Spleen (tissue), 11 donors: ENCODE measurements at regions not wholly inside any gene's neighbourhood (a gene's known extent, or its start where the extent isn't known, plus 50 kb on each side); places are given as distances from the start of the nearest gene placed in this dataset.

Source experiments
- DNase-seq: peaks from one replicate; pipeline ENCODE4 v3.0.0-alpha.2; 2020
- H3K27ac ChIP-seq, 8 donors: fragments of 200-600 bp; sonication (generic) in 7 of 8; 1 replicate in 4 of 8; 2 replicates in 4 of 8; pipeline versions ENCODE4 v1.5.0 to v1.8.0; 2016 to 2021; ENCODE audit warnings: inconsistent platforms in 4 of 8, mild to moderate bottlenecking in 4 of 8, moderate library complexity in 1 of 8
- H3K27me3 ChIP-seq, 7 donors: fragments of 200-600 bp; sonication (generic) in 6 of 7; replicated peaks in 1 of 7; 1 replicate in 4 of 7; 2 replicates in 3 of 7; pipeline versions ENCODE4 v1.5.0 to v1.8.0; 2016 to 2021; ENCODE audit warnings: inconsistent platforms in 3 of 7, mild to moderate bottlenecking in 1 of 7
- H3K36me3 ChIP-seq, 6 donors: fragments of 200-600 bp; sonication (generic) in 5 of 6; 1 replicate in 4 of 6; 2 replicates in 2 of 6; pipeline versions ENCODE4 v1.5.0 to v1.8.0; 2016 to 2021; ENCODE audit warnings: inconsistent platforms in 2 of 6
- H3K4me1 ChIP-seq, 6 donors: fragments of 200-600 bp; sonication (generic) in 5 of 6; 1 replicate in 3 of 6; 2 replicates in 3 of 6; pipeline versions ENCODE4 v1.5.0 to v1.8.0; 2016 to 2021; ENCODE audit warnings: inconsistent platforms in 3 of 6
- H3K4me3 ChIP-seq, 8 donors: fragments of 200-600 bp; sonication (generic) in 7 of 8; 1 replicate in 4 of 8; 2 replicates in 4 of 8; pipeline versions ENCODE4 v1.5.0 to v1.8.0; 2016 to 2021; ENCODE audit warnings: inconsistent platforms in 4 of 8, mild to moderate bottlenecking in 4 of 8, moderate library complexity in 2 of 8
- H3K9me3 ChIP-seq, 8 donors: fragments of 200-600 bp; sonication (generic) in 7 of 8; 1 replicate in 4 of 8; 2 replicates in 4 of 8; pipeline versions ENCODE4 v1.5.0 to v1.8.0; 2016 to 2021; ENCODE audit warnings: inconsistent platforms in 4 of 8
- POLR2A ChIP-seq, 3 donors: fragments of 450-650 bp; IDR thresholded peaks; one replicate each; pipeline ENCODE4 v1.5.1; 2017; ENCODE audit warnings: antibody characterized with exemption in 3 of 3, mild to moderate bottlenecking in 1 of 3
- POLR2AphosphoS5 ChIP-seq, 3 donors: sonication (generic); formaldehyde crosslinking; IDR thresholded peaks; one replicate each; pipeline ENCODE4 v1.5.1; 2017; ENCODE audit warnings: antibody characterized with exemption in 3 of 3
- WGBS, 5 donors: extraction: QIAGEN DNeasy Blood & Tissue Kit in 3 of 5; methylation state at CpG; one replicate each; pipeline versions ENCODE4 v1.1.5 to v1.1.7; 2013 to 2018; 5-methylcytosine and 5-hydroxymethylcytosine counted together
- intact Hi-C: fragments of 100-400 bp; cut with DNase I; formaldehyde crosslinking; loops from one replicate; pipeline ENCODE4 v1.15.0; 2023; ENCODE audit warnings: low total_unique reads
- TF ChIP-seq, protein P1 (sequence below), 11 experiments: fragments of 200-600 bp in 7 of 11; fragments of 450-650 bp in 4 of 11; sonication (generic) in 4 of 11; IDR thresholded peaks in 8 of 11; conservative IDR thresholded peaks in 3 of 11; 1 replicate in 7 of 11; 2 replicates in 4 of 11; pipeline versions ENCODE4 v1.4.0 to v1.8.0; 2016 to 2021; ENCODE audit warnings: antibody characterized with exemption in 11 of 11, inconsistent platforms in 4 of 11, mild to moderate bottlenecking in 1 of 11
- donor health status: healthy with polysubstance abuse.
- donor health status: DM: no; HTN: no; CAD: no; lungs with moderate emphysema.
- donor health status: DM: no; HTN: no; CAD: no.
- donor health status: Bipolar disorder and iron deficiency.
- donor health status: healthy.
- donor health status: DM: no; HTN: no; CAD: no.
- donor health status: DM: yes; HTN: yes; CAD: no.

DNA sequence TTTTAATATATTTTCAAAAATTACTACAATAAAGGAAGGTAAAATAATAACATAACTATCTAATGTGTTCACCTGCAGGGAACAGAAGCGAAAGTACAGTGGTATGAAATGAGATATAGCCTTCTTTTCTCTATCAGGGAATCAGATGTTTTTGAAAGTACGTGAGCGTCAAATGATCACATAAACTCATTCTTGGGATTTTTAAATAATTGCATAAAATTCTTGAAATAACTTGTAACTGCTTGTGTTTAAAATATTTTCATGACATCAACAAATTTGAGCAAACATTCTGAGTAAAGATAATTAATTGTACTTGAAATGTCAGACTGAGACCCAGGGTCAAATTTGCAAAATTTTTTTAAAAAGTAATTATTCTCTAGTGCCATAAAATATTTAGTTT lies 193.5 kb upstream of the NEIL3 start:
- Histone ChIP-seq H3K36me3 (no peaks in the 10 kb centered on the region), H3K9me3 (peaks cover 0 to 32% (median 17%) of the 10 kb centered on the region in 8 donors), H3K4me3 (no peak overlapping the region), H3K27me3 (no peaks in the 10 kb centered on the region), H3K27ac (no peak overlapping the region), H3K4me1 (no peaks in the 10 kb centered on the region)
- intact Hi-C loops = no loop called here
- DNase-seq = no peak
- WGBS, 5 donors = 85 to 96% (median 89%) methylated on average over 3 of the region's 3 CpGs
- no peak for TF ChIP-seq POLR2AphosphoS5 (IDR thresholded peaks at IDR 0.05)

DNA sequence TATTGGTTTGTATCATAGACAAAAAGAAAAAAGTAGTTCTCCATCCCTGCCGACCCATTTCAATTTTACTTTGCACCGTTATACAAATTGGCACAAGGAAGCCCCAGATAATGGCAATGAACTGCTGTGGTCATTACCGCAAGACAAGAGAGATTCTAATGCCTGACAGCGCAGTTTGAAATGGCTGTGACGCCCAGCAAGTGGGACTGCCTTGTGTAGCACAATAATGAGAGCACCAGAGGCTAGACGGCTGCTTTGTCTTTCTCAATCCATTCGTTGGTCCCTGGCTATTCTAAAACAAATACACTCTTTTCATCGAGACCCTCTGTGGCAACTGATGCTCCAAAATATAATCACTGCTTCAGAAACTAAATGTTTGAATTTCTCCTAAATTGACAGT lies 192.4 kb upstream of the NEIL3 start:
- Histone ChIP-seq H3K27me3 (no peaks in the 10 kb centered on the region), H3K4me3 (no peak overlapping the region), H3K9me3 (peaks cover 0 to 26% (median 12%) of the 10 kb centered on the region in 8 donors), H3K27ac (no peak overlapping the region), H3K4me1 (no peaks in the 10 kb centered on the region), H3K36me3 (no peaks in the 10 kb centered on the region)
- intact Hi-C loops = no loop called here
- no peak for DNase-seq
- 55 to 69% (median 63%) methylated on average over 8 of the region's 8 CpGs for WGBS, 5 donors
- TF ChIP-seq, protein P1, sequence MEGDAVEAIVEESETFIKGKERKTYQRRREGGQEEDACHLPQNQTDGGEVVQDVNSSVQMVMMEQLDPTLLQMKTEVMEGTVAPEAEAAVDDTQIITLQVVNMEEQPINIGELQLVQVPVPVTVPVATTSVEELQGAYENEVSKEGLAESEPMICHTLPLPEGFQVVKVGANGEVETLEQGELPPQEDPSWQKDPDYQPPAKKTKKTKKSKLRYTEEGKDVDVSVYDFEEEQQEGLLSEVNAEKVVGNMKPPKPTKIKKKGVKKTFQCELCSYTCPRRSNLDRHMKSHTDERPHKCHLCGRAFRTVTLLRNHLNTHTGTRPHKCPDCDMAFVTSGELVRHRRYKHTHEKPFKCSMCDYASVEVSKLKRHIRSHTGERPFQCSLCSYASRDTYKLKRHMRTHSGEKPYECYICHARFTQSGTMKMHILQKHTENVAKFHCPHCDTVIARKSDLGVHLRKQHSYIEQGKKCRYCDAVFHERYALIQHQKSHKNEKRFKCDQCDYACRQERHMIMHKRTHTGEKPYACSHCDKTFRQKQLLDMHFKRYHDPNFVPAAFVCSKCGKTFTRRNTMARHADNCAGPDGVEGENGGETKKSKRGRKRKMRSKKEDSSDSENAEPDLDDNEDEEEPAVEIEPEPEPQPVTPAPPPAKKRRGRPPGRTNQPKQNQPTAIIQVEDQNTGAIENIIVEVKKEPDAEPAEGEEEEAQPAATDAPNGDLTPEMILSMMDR (IDR thresholded peaks at IDR 0.05 in 8 of 11, conservative IDR thresholded peaks at IDR 0.05 in 3 of 11) = no peak
- TF ChIP-seq POLR2AphosphoS5 (IDR thresholded peaks at IDR 0.05) = no peak
- no peak for TF ChIP-seq POLR2A (IDR thresholded peaks at IDR 0.05)

DNA sequence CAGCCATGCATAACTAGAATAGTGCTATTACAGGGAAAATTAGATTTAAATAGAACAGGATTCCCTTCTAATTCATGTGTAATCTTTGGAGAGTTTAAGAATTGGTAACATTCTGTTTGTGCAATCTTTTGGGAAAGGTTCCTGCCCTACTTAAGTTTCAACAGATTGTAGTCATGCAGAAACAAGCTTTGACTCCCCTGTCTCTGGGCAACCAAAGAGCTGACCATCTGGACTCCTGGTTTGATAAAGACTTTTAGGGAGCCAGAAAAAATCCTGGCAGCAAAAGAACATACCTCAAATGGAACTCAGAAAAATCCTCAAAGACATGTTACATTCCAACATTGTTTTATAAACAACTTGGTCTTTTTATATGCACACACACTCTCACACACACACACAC lies 191.1 kb upstream of the NEIL3 start:
- Histone ChIP-seq H3K4me3 (no peak overlapping the region), H3K27ac (no peak overlapping the region), H3K9me3 (peaks cover 0 to 19% (median 10%) of the 10 kb centered on the region in 8 donors), H3K27me3 (no peaks in the 10 kb centered on the region), H3K36me3 (no peaks in the 10 kb centered on the region), H3K4me1 (no peaks in the 10 kb centered on the region)
- TF ChIP-seq POLR2A (IDR thresholded peaks at IDR 0.05) = no peak
- no peak for TF ChIP-seq POLR2AphosphoS5 (IDR thresholded peaks at IDR 0.05)
- TF ChIP-seq, protein P1 (IDR thresholded peaks at IDR 0.05 in 8 of 11, conservative IDR thresholded peaks at IDR 0.05 in 3 of 11) = no peak
- DNase-seq = no peak
- intact Hi-C loops = no loop called here

DNA sequence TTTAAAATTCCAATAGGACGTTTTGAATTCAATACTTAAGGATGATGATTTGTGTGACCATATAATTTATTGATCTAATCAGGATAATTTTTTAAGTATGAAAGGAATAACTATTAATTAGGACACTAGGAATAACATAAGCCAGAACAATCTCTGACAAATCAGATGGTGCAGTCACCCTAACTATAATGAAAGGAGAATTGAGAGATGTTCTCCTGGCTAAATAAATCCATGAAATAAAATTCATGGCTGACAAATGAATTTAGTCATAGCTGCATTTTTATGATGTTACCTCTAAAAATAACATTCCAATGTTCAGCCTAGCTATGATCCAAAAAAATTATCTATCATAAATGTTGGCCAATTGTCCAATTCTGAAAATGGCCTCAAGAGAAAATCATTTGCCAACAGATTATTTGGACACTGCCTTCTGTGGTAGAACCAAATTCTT lies 190.6 kb upstream of the NEIL3 start:
- Histone ChIP-seq H3K4me3 (no peak overlapping the region), H3K9me3 (peaks cover 0 to 19% (median 10%) of the 10 kb centered on the region in 8 donors), H3K27ac (no peak overlapping the region), H3K27me3 (no peaks in the 10 kb centered on the region), H3K36me3 (no peaks in the 10 kb centered on the region), H3K4me1 (no peaks in the 10 kb centered on the region)
- TF ChIP-seq POLR2A (IDR thresholded peaks at IDR 0.05) (no peak), POLR2AphosphoS5 (IDR thresholded peaks at IDR 0.05) (no peak)
- TF ChIP-seq, protein P1 (IDR thresholded peaks at IDR 0.05 in 8 of 11, conservative IDR thresholded peaks at IDR 0.05 in 3 of 11) = no peak
- WGBS, 5 donors = 28 to 44% (median 42%) methylated on average over 1 of the region's 1 CpG
- intact Hi-C loops = no loop called here
- no peak for DNase-seq

DNA sequence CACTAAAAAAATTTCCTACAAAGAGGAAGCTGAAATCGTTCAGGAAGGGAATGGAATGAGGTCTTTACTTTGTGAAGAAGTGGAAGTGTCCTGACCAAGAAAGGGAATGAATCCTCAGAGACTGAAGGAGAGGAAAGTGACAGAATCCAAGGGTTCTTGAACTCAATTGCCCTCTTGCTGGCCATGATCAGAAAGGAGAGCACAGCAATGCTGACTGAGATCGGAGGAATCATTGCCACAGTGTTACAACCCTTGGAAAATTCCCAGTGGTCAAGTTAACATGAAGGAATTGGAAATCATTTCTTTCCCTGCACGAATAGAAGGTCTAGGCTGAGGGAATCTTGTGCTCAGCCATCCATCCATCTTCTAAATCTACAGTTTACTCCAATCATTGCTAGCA lies 190.0 kb upstream of the NEIL3 start:
- H3K9me3 ChIP-seq = peaks cover 0 to 19% (median 10%) of the 10 kb centered on the region in 8 donors
- intact Hi-C loops = no loop called here
- 55 to 70% (median 63%) methylated on average over 3 of the region's 3 CpGs for WGBS, 5 donors
- no peak overlapping the region for H3K4me3 ChIP-seq
- H3K36me3 ChIP-seq = no peaks in the 10 kb centered on the region
- TF ChIP-seq POLR2AphosphoS5 (IDR thresholded peaks at IDR 0.05) (no peak), POLR2A (IDR thresholded peaks at IDR 0.05) (no peak)
- TF ChIP-seq, protein P1 (IDR thresholded peaks at IDR 0.05 in 8 of 11, conservative IDR thresholded peaks at IDR 0.05 in 3 of 11) = no peak
- no peaks in the 10 kb centered on the region for H3K27me3 ChIP-seq
- no peak for DNase-seq
- no peaks in the 10 kb centered on the region for H3K4me1 ChIP-seq
- H3K27ac ChIP-seq = no peak overlapping the region
